ENCODE measurements at regions not wholly inside any gene's neighbourhood (a gene's known extent, or its start where the extent isn't known, plus 50 kb on each side); places are given as distances from the start of the nearest gene placed in this dataset.

GRCh38 chr18:40431071-40431985, 1523.7 kb upstream of the PIK3C3 start:
- no peak overlapping the region for H3K4me2 ChIP-seq (ENCODE audit: insufficient read depth in 1 of 2, low read depth in 2 of 2, low read length in 2 of 2)
- TF ChIP-seq EGR1 (IDR thresholded peaks at IDR 0.05; ENCODE audit: borderline replicate concordance, low read depth, low read length) (no peak), BRCA1 (IDR thresholded peaks at IDR 0.05; ENCODE audit: low read depth, low read length) (no peak)
- no peak overlapping the region for H3K56ac ChIP-seq (replicated peaks; ENCODE audit: insufficient read length, low read depth, low read length)
- H3K4me1 ChIP-seq (replicated peaks in 1 of 4; ENCODE audit: control insufficient read depth in 3 of 4, insufficient read depth in 4 of 4, low read length in 3 of 4): no peaks in the 10 kb centered on the region
- no peak overlapping the region for H2BK20ac ChIP-seq (ENCODE audit: low read length)
- no peak overlapping the region for H3K23ac ChIP-seq (ENCODE audit: insufficient read length)
- no peak overlapping the region for H2BK5ac ChIP-seq (ENCODE audit: low read depth, low read length)
- no peaks in the 10 kb centered on the region for H3K27me3 ChIP-seq (replicated peaks in 1 of 4; ENCODE audit: control insufficient read depth in 3 of 4, extremely low read depth in 1 of 4, insufficient read depth in 3 of 4, low read length in 3 of 4)
- H3K9ac ChIP-seq (replicated peaks in 1 of 4; ENCODE audit: extremely low read depth in 1 of 4, low read depth in 3 of 4, low read length in 3 of 4): no peak overlapping the region
- no peak overlapping the region for H3K14ac ChIP-seq (ENCODE audit: insufficient read length)
- DNase-seq (ENCODE audit: low read depth in 1 of 2, low spot score in 2 of 2) (no peak), FAIRE-seq (no peak)
- no peak overlapping the region for H3K27ac ChIP-seq (ENCODE audit: low read depth, low read length)
- H2AK5ac ChIP-seq (ENCODE audit: low read depth, low read length): no peak overlapping the region
- no peaks in the 10 kb centered on the region for H3K23me2 ChIP-seq (ENCODE audit: low read depth, low read length)
- ChIA-PET POLR2A (ENCODE audit: partially characterized antibody) (no interaction called here), CTCF (ENCODE audit: partially characterized antibody) (interaction anchor here (1.1 to 1.2 kb wide), 2 partner anchors 10 to 21 kb away, joined by 3 read pairs; no protein-coding TSS in a partner anchor)
- no peak overlapping the region for H3K18ac ChIP-seq (ENCODE audit: extremely low read depth, low read length)
- H2BK15ac ChIP-seq (ENCODE audit: low read length): no peak overlapping the region
- H3K4ac ChIP-seq (replicated peaks; ENCODE audit: insufficient read length, low read depth, low read length): no peak overlapping the region
- no peaks in the 10 kb centered on the region for H3K36me3 ChIP-seq (ENCODE audit: control insufficient read depth in 2 of 4, insufficient read depth in 4 of 4, low read length in 3 of 4)
- no peak overlapping the region for H2AFZ ChIP-seq (ENCODE audit: low read length)
- H4K8ac ChIP-seq (ENCODE audit: extremely low read depth, insufficient read depth, low read length): no peak overlapping the region
- no peak overlapping the region for H3K4me3 ChIP-seq (ENCODE audit: extremely low read depth in 1 of 4, insufficient read depth in 2 of 4, low read depth in 3 of 4, low read length in 4 of 4)
- 89% methylated on average over 6 of the region's 6 CpGs; no CpG with 5 or more reads in 1 of the 2 experiments for WGBS, 2 experiments (ENCODE audit: extremely low coverage in 1 of 2, insufficient coverage in 1 of 2, insufficient read length in 1 of 2, insufficient replicate concordance in 2 of 2, low coverage in 1 of 2, low lambda C conversion rate in 2 of 2, missing lambda C conversion rate in 1 of 2)
- H4K91ac ChIP-seq (replicated peaks; ENCODE audit: insufficient read length, low read length): no peak overlapping the region
- H3K9me3 ChIP-seq (ENCODE audit: insufficient read depth in 2 of 2, low read depth in 1 of 2, low read length in 1 of 2): no peaks in the 10 kb centered on the region
- no peaks in the 10 kb centered on the region for H3K79me1 ChIP-seq (ENCODE audit: low read depth, low read length)
- H4K20me1 ChIP-seq (replicated peaks in 1 of 2; ENCODE audit: control insufficient read depth in 1 of 2, insufficient read depth in 2 of 2, low read length in 2 of 2): no peaks in the 10 kb centered on the region
- H2BK120ac ChIP-seq (replicated peaks; ENCODE audit: low read depth, low read length): no peak overlapping the region
- no peaks in the 10 kb centered on the region for H3K79me2 ChIP-seq (ENCODE audit: control insufficient read depth in 1 of 2, insufficient read depth in 2 of 2, low read length in 2 of 2)
- H4K5ac ChIP-seq (ENCODE audit: insufficient read length, low read depth, low read length): no peak overlapping the region
- H2BK12ac ChIP-seq (ENCODE audit: low read depth, low read length): no peak overlapping the region

All from H1 (cell line).